K562 (cell line): ENCODE measurements at regions not wholly inside any gene's neighbourhood (a gene's known extent, or its start where the extent isn't known, plus 50 kb on each side); places are given as distances from the start of the nearest gene placed in this dataset.

Experiments
- ATAC-seq: fragments of 200-7000 bp; cut with Tn5 transposase; 3 replicates; pipeline ENCODE4 v1.9.1; 2020; ENCODE audit warnings: moderate library complexity
- BruUV-seq: library from RNA; stranded (reverse); fragments of 400-500 nt; replicated peaks from 2 replicates; lab custom pipeline; 2021; lab: Mats Ljungman, UMichigan
- CTCF ChIA-PET: fragments of 300-600 bp; formaldehyde crosslinking; extraction: SDS; loops from one replicate; lab custom pipeline; 2021; ENCODE audit warnings: low intra/inter-chr PET ratio; lab: Yijun Ruan, JAX
- POLR2A ChIA-PET: fragments of 300-600, 350-650 bp; sonication (Branson Sonifier 250); formaldehyde crosslinking; extraction: SDS; loops from one replicate; lab custom pipeline; 2021; ENCODE audit warnings: antibody characterized with exemption, inconsistent platforms; lab: Yijun Ruan, JAX
- DNase-seq, 4 experiments: peaks; one replicate each; pipeline versions ENCODE4 v3.0.0 to v3.0.0-alpha.2; 2011 to 2018; ENCODE audit warnings: low spot score in 3 of 4, mixed read lengths in 3 of 4; ENCODE audit errors: extremely low read depth in 1 of 4
- FAIRE-seq: peaks from 2 replicates; lab custom pipeline; 2011; peaks lifted over from hg19 to GRCh38; lab: Jason Lieb, UNC
- H2AFZ ChIP-seq: 2 replicates; pipeline ENCODE4 v1.6.0; 2011; ENCODE audit warnings: low read depth, low read length, control low read depth, inconsistent platforms
- H3K27ac ChIP-seq: fragments of 200-600 bp; 3 replicates; pipeline ENCODE4 v1.8.0; 2011; ENCODE audit warnings: low read depth, mild to moderate bottlenecking, control low read depth, inconsistent platforms, low read length, moderate library complexity, mixed read lengths; ENCODE audit errors: extremely low read depth
- H3K27me3 ChIP-seq, 2 experiments: fragments of 300-600 bp in 1 of 2; 2 replicates in 1 of 2; 3 replicates in 1 of 2; pipeline versions ENCODE4 v1.6.0 to v1.8.0; 2011; ENCODE audit warnings: inconsistent platforms in 2 of 2, low read length in 2 of 2, mild to moderate bottlenecking in 1 of 2, mixed read lengths in 1 of 2, moderate library complexity in 1 of 2; ENCODE audit not compliant: control insufficient read depth in 2 of 2, insufficient read depth in 2 of 2
- H3K36me3 ChIP-seq: fragments of 300-600 bp; 3 replicates; pipeline ENCODE4 v1.8.0; 2011; ENCODE audit warnings: mild to moderate bottlenecking, low read length, inconsistent platforms; ENCODE audit not compliant: control insufficient read depth, insufficient read depth
- H3K4me1 ChIP-seq, 2 experiments: fragments of 200-600 bp in 1 of 2; replicated peaks in 1 of 2; 2 replicates in 1 of 2; 3 replicates in 1 of 2; pipeline versions ENCODE4 v1.5.1 to v1.8.0; 2011; ENCODE audit warnings: inconsistent platforms in 2 of 2, low read length in 2 of 2, mild to moderate bottlenecking in 1 of 2, mixed read lengths in 1 of 2, moderate library complexity in 1 of 2; ENCODE audit not compliant: control insufficient read depth in 2 of 2, insufficient read depth in 2 of 2
- H3K4me2 ChIP-seq: 2 replicates; pipeline ENCODE4 v1.6.1; 2011; ENCODE audit warnings: low read length, control low read depth, inconsistent platforms, mixed read lengths; ENCODE audit not compliant: insufficient read depth
- H3K4me3 ChIP-seq: fragments of 200-600 bp; sonication (generic), shearing (Covaris generic); 2 replicates; pipeline ENCODE4 v1.5.1; 2016; ENCODE audit warnings: control low read depth, inconsistent platforms
- H3K79me2 ChIP-seq: fragments of 200-600 bp; 3 replicates; pipeline ENCODE4 v1.8.0; 2011; ENCODE audit warnings: low read length, inconsistent platforms; ENCODE audit not compliant: control insufficient read depth, insufficient read depth
- H3K9ac ChIP-seq, 2 experiments: 2 replicates each; pipeline versions ENCODE4 v1.6.0 to v1.6.1; 2011; ENCODE audit warnings: low read depth in 2 of 2, low read length in 2 of 2, control low read depth in 1 of 2, inconsistent platforms in 1 of 2, mild to moderate bottlenecking in 1 of 2, mixed read lengths in 1 of 2; ENCODE audit not compliant: insufficient read depth in 1 of 2
- H3K9me1 ChIP-seq: one replicate; pipeline ENCODE4 v1.6.0; 2011; ENCODE audit warnings: inconsistent platforms, mild to moderate bottlenecking, low read length, moderate library complexity; ENCODE audit not compliant: control insufficient read depth, insufficient read depth
- H3K9me3 ChIP-seq: replicated peaks from 2 replicates; pipeline ENCODE4 v1.5.1; 2011; ENCODE audit warnings: low read depth, low read length, inconsistent platforms; ENCODE audit not compliant: control insufficient read depth, insufficient read depth
- H4K20me1 ChIP-seq: replicated peaks from 2 replicates; pipeline ENCODE4 v1.6.1; 2011; ENCODE audit warnings: low read length, inconsistent platforms, mixed read lengths; ENCODE audit not compliant: control insufficient read depth, insufficient read depth
- DDX20 ChIP-seq: fragments of 450-650 bp; IDR thresholded peaks from 2 replicates; pipeline ENCODE4 v1.6.1; 2016; ENCODE audit warnings: missing genetic modification characterization, low read depth, mild to moderate bottlenecking, missing compliant biosample characterization, moderate library complexity
- FOXA1 ChIP-seq: fragments of 450-650 bp; IDR thresholded peaks from 2 replicates; pipeline ENCODE4 v1.6.1; 2016; ENCODE audit warnings: mild to moderate bottlenecking, borderline replicate concordance
- FOXK2 ChIP-seq, 2 experiments: fragments of 450-650 bp; IDR thresholded peaks in 1 of 2; conservative IDR thresholded peaks in 1 of 2; 2 replicates each; pipeline ENCODE4 v1.6.1; 2016; ENCODE audit warnings: low read depth in 2 of 2, mild to moderate bottlenecking in 1 of 2
- KAT7 ChIP-seq: sonication (generic); formaldehyde crosslinking; IDR thresholded peaks from 2 replicates; pipeline ENCODE4 v1.8.0; 2022; ENCODE audit warnings: missing genetic modification reagents, mild to moderate bottlenecking, borderline replicate concordance
- NFYB ChIP-seq: IDR thresholded peaks from 2 replicates; pipeline ENCODE4 v1.6.1; 2011; ENCODE audit warnings: mild to moderate bottlenecking, moderate library complexity; ENCODE audit not compliant: insufficient read length; ENCODE audit errors: extremely low read depth
- PHB2 ChIP-seq: fragments of 450-650 bp; IDR thresholded peaks from 2 replicates; pipeline ENCODE4 v1.6.1; 2017; ENCODE audit warnings: low read depth
- RBFOX2 ChIP-seq: fragments of 200-400 bp; formaldehyde crosslinking; IDR thresholded peaks from 2 replicates; pipeline ENCODE4 v1.6.1; 2017; ENCODE audit warnings: low read depth, mild to moderate bottlenecking, low read length, moderate library complexity
- RNF2 ChIP-seq: sonication (generic); IDR thresholded peaks from 2 replicates; pipeline ENCODE4 v1.6.1; 2016
- TEAD1 ChIP-seq, 2 experiments: fragments of 450-650 bp in 1 of 2; sonication (generic) in 1 of 2; formaldehyde crosslinking; IDR thresholded peaks; 2 replicates each; pipeline versions ENCODE4 v1.4.0 to v1.8.0; 2020 to 2022; ENCODE audit warnings: mild to moderate bottlenecking in 2 of 2, missing genetic modification reagents in 1 of 2
- ZBTB1 ChIP-seq: sonication (generic); formaldehyde crosslinking; IDR thresholded peaks from 2 replicates; pipeline ENCODE4 v1.8.1; 2023; ENCODE audit warnings: missing genetic modification reagents, low read depth, mild to moderate bottlenecking, borderline replicate concordance
- WGBS: fragments of 100-300 bp; shearing (Covaris generic); methylation state at CpG from one replicate; pipeline ENCODE4 v1.1.6; 2016; ENCODE audit warnings: low coverage, mixed read lengths; ENCODE audit not compliant: insufficient coverage; ENCODE audit errors: missing lambda C conversion rate; 5-methylcytosine and 5-hydroxymethylcytosine counted together
- in situ Hi-C: fragments of 300-500 bp; cut with MboI; formaldehyde crosslinking; loops from 4 replicates; pipeline ENCODE4 v1.15.0; 2018; ENCODE audit warnings: inconsistent platforms, mixed read lengths
- intact Hi-C: fragments of 100-400 bp; cut with micrococcal nuclease; formaldehyde crosslinking; loops from 2 replicates; pipeline ENCODE4 v1.14.2; 2022
- TF ChIP-seq, protein P1 (sequence below): fragments of 250-450 bp; sonication (Bioruptor Pico); IDR thresholded peaks from 2 replicates; pipeline ENCODE4 v1.8.0; 2022; ENCODE audit warnings: moderate library complexity, mild to moderate bottlenecking, inconsistent platforms

DNA sequence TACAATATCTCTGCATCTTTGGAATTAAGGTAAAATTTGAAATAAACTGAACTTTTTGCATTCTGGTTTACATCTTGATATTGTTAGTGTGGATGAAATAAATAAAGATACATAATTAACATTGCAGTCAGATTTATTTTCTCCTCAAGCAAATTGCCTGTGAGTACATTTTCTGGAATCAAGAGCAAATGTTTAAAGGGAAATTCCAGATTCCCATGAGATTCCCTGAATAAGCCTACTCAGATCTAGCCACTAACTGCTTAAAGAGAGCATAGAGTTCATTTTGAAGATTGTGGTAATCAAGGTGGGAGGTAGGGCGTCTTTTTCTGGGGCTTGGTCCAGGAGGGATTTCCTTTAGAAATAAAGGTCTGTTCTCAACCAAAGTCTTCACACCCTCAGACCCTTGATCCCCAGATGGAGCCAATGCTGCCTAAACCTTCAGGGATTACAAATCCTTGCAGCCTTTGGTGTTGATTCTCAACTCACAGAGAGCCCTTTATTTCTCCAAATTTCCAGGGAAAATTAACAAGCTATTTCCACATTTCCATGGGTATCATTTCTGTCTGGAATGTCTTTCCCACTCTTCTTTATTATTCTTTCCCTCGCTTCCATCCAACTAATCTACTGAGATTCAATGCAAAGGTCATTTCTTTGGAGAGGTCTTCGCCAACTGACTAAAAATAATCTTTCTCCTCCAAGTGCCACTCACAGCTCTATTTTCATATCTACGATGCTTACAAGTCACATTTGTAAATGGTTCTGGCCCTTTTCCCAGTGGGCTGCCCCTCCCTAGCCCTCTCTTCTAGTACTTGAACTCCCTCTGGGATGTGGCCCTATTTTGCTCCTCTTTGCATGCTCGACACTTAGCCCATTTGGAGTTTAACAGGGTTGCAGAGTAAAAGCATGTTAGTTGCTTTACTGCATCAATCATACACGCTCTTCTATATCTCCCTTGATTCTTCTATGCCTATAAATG is 79.8 kb upstream of the SPATS2L start:
- Histone ChIP-seq H3K36me3 (no peaks in the 10 kb centered on the region), H3K4me3 (no peak overlapping the region), H3K79me2 (no peaks in the 10 kb centered on the region), H3K9me3 (no peaks in the 10 kb centered on the region), H3K4me2 (no peak overlapping the region), H4K20me1 (no peaks in the 10 kb centered on the region), H3K27ac (no peak overlapping the region), H3K27me3 (no peaks in the 10 kb centered on the region), H3K4me1 (no peaks in the 10 kb centered on the region), H3K9me1 (no peaks in the 10 kb centered on the region), H2AFZ (no peak overlapping the region), H3K9ac (no peak overlapping the region)
- WGBS, result 6% methylated on average over 6 of the region's 6 CpGs
- CTCF ChIA-PET, result no interaction called here
- intact Hi-C loops (no loop called here), in situ Hi-C loops (no loop called here)
- ATAC-seq (no peak), DNase-seq (no peak), FAIRE-seq (no peak)
- POLR2A ChIA-PET, result no interaction called here
- no TSS peak for BruUV-seq
- TF ChIP-seq, protein P1, sequence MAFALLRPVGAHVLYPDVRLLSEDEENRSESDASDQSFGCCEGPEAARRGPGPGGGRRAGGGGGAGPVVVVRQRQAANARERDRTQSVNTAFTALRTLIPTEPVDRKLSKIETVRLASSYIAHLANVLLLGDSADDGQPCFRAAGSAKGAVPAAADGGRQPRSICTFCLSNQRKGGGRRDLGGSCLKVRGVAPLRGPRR, result no peak
- no peak for TF ChIP-seq RNF2

DNA sequence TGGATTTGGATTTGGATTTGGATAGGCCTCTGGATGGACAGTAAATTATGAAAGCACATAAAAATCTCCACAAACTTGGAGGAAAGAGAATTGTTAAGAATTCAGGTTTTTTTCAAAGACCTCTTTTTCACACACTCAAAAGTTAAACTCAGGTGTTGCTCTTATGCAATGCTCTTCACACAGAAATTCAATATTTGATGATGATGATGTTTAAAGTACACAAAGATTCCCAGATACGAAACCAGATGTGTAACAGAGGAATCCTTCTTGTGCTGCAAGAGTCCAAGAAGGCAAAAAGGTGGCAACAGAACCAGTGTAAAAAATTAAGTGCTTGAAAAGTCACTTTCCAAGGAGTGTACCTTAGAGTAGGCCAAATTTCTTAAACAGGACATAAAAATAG is 75.8 kb upstream of the SPATS2L start:
- no peaks in the 10 kb centered on the region for H3K36me3 ChIP-seq
- ChIA-PET POLR2A (no interaction called here), CTCF (no interaction called here)
- H3K4me2 ChIP-seq, result no peak overlapping the region
- no peaks in the 10 kb centered on the region for H4K20me1 ChIP-seq
- H3K79me2 ChIP-seq, result no peaks in the 10 kb centered on the region
- no peaks in the 10 kb centered on the region for H3K27me3 ChIP-seq
- intact Hi-C loops (no loop called here), in situ Hi-C loops (no loop called here)
- 0% methylated on average over 1 of the region's 1 CpG for WGBS
- no peaks in the 10 kb centered on the region for H3K4me1 ChIP-seq
- DNase-seq, result no peak
- H2AFZ ChIP-seq, result no peak overlapping the region
- no peaks in the 10 kb centered on the region for H3K9me1 ChIP-seq
- no peak overlapping the region for H3K4me3 ChIP-seq
- no peak overlapping the region for H3K9ac ChIP-seq
- BruUV-seq, result no TSS peak
- ATAC-seq, result no peak
- no peak for FAIRE-seq
- H3K27ac ChIP-seq, result no peak overlapping the region
- H3K9me3 ChIP-seq, result no peaks in the 10 kb centered on the region
- no peak for TF ChIP-seq DDX20
- no peak for TF ChIP-seq RBFOX2
- no peak for TF ChIP-seq KAT7 (CRISPR knock-in tag)
- no peak for TF ChIP-seq PHB2
- TF ChIP-seq ZBTB1 (CRISPR knock-in tag), result no peak
- TF ChIP-seq TEAD1 (CRISPR knock-in tag; IDR thresholded peaks at IDR 0.05), result no peak
- no peak for TF ChIP-seq NFYB
- TF ChIP-seq FOXA1, result no peak
- TF ChIP-seq FOXK2 (conservative IDR thresholded peaks at IDR 0.05 in 1 of 2, IDR thresholded peaks at IDR 0.05 in 1 of 2; ENCODE audit: low read depth in 2 of 2), result no peak
